OCI-LY7 (cell line): ENCODE measurements at regions not wholly inside any gene's neighbourhood (a gene's known extent, or its start where the extent isn't known, plus 50 kb on each side); places are given as distances from the start of the nearest gene placed in this dataset.

Source experiments
- EZH2phosphoT487 ChIP-seq: fragments of 200-600 bp; sonication (generic); IDR thresholded peaks from 2 replicates; pipeline ENCODE4 v1.6.1; 2018; ENCODE audit warnings: low read depth, borderline replicate concordance, mild to moderate bottlenecking, mixed run types, antibody characterized with exemption, low read length, moderate library complexity, mixed read lengths
- TF ChIP-seq, protein P1 (sequence below): fragments of 200-600 bp; sonication (generic); conservative IDR thresholded peaks from 2 replicates; pipeline ENCODE4 v1.5.1; 2014; ENCODE audit warnings: mild to moderate bottlenecking, antibody characterized with exemption, low read length, moderate library complexity, mixed read lengths

DNA sequence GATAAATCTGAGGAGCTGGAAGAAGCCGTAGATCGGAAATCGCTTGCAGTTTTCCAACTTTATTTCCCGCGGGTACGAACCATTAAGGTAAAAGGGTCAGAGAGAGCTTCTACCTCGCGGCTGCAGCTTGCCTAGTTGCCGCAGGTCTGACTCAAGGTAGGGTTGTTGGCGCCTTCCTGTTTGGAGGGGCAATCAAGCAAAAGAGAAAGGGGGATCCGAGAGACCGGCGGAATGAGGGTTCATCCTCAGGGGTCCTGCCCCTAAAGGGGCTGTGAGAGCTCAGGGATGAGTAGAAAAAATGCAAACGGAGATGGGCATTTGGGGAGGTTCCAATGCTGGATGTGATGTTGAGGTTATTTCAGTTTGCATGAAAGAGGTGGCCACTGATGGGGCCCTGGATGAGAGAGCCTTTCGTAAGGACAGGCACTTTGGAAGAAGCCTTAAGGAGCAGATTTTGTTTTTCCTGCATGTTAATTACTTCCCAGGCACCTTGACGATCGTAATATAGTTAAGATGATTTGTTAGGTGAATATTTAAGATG lies 265.4 kb downstream of the CGGBP1 start:
- TF ChIP-seq, protein P1, sequence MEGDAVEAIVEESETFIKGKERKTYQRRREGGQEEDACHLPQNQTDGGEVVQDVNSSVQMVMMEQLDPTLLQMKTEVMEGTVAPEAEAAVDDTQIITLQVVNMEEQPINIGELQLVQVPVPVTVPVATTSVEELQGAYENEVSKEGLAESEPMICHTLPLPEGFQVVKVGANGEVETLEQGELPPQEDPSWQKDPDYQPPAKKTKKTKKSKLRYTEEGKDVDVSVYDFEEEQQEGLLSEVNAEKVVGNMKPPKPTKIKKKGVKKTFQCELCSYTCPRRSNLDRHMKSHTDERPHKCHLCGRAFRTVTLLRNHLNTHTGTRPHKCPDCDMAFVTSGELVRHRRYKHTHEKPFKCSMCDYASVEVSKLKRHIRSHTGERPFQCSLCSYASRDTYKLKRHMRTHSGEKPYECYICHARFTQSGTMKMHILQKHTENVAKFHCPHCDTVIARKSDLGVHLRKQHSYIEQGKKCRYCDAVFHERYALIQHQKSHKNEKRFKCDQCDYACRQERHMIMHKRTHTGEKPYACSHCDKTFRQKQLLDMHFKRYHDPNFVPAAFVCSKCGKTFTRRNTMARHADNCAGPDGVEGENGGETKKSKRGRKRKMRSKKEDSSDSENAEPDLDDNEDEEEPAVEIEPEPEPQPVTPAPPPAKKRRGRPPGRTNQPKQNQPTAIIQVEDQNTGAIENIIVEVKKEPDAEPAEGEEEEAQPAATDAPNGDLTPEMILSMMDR: no peak
- TF ChIP-seq EZH2phosphoT487: no peak
